Uterus (tissue), 3 donors: ENCODE measurements at regions not wholly inside any gene's neighbourhood (a gene's known extent, or its start where the extent isn't known, plus 50 kb on each side); places are given as distances from the start of the nearest gene placed in this dataset.

Experiments
- DNase-seq, 2 donors: peaks; one replicate each; pipeline ENCODE4 v3.0.0-alpha.2; 2019 to 2020
- H3K27ac ChIP-seq, 2 donors: fragments of 200-600 bp; sonication (generic); 1 replicate in 1 of 2; 2 replicates in 1 of 2; pipeline ENCODE4 v1.5.1; 2016 to 2018
- H3K27me3 ChIP-seq, 2 donors: fragments of 200-600 bp; sonication (generic); one replicate each; pipeline ENCODE4 v1.5.1; 2018 to 2019; ENCODE audit warnings: control low read depth in 1 of 2
- H3K36me3 ChIP-seq, 2 donors: fragments of 200-600 bp; sonication (generic); one replicate each; pipeline ENCODE4 v1.5.1; 2019; ENCODE audit warnings: control low read depth in 1 of 2
- H3K4me1 ChIP-seq, 2 donors: fragments of 200-600 bp; sonication (generic); one replicate each; pipeline ENCODE4 v1.5.1; 2018 to 2019; ENCODE audit warnings: control low read depth in 1 of 2
- H3K4me3 ChIP-seq, 2 donors: fragments of 200-600 bp; sonication (generic); 1 replicate in 1 of 2; 2 replicates in 1 of 2; pipeline ENCODE4 v1.5.1; 2018 to 2019; ENCODE audit warnings: mild to moderate bottlenecking in 1 of 2
- H3K9me3 ChIP-seq, 2 donors: fragments of 200-600 bp; sonication (generic); one replicate each; pipeline ENCODE4 v1.5.1; 2019; ENCODE audit warnings: control low read depth in 1 of 2
- CTCF ChIP-seq, 4 experiments: fragments of 200-600 bp in 2 of 4; fragments of 450-650 bp in 2 of 4; sonication (generic) in 2 of 4; IDR thresholded peaks; one replicate each; pipeline ENCODE4 v1.5.1; 2016 to 2019; ENCODE audit warnings: antibody characterized with exemption in 4 of 4, mild to moderate bottlenecking in 2 of 4, moderate library complexity in 1 of 4
- POLR2A ChIP-seq, 2 donors: fragments of 450-650 bp; IDR thresholded peaks; one replicate each; pipeline ENCODE4 v1.6.1; 2016; ENCODE audit warnings: antibody characterized with exemption in 2 of 2, mild to moderate bottlenecking in 1 of 2, moderate library complexity in 1 of 2
- intact Hi-C: fragments of 100-400 bp; cut with DNase I; formaldehyde crosslinking; loops from one replicate; pipeline ENCODE4 v1.15.1; 2023; ENCODE audit warnings: low total_unique reads
- donor health status: DM: yes; HTN: yes; CAD: no.

DNA sequence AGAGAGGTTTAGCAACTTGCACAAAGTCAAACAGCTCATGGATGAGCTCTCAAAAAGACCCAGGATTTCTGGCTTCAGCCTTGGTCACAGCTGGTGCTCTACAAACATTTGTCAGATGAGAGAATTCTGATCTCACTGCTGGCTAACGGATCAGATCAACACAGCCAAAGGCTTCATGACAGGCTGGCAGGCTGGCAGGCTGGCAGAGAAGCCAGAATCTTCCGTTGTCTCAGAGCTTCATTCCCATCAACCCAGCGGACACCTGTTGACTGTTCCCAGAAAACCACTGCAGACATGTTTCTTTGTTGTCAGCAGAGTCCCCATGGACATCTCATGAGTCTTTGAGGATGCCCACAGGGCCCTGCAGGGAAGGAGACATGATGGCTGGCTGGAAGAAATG lies 303.8 kb upstream of the ASIC2 start:
- intact Hi-C loops = no loop called here
- H3K27ac ChIP-seq = no peak overlapping the region
- H3K4me3 ChIP-seq = no peak overlapping the region
- no peak for DNase-seq
- no peaks in the 10 kb centered on the region for H3K36me3 ChIP-seq
- no peaks in the 10 kb centered on the region for H3K9me3 ChIP-seq
- no peaks in the 10 kb centered on the region for H3K27me3 ChIP-seq
- peaks cover 0 to 10% of the 10 kb centered on the region in 2 donors for H3K4me1 ChIP-seq
- TF ChIP-seq CTCF (IDR thresholded peaks at IDR 0.05) = no peak
- no peak for TF ChIP-seq POLR2A (IDR thresholded peaks at IDR 0.05)

DNA sequence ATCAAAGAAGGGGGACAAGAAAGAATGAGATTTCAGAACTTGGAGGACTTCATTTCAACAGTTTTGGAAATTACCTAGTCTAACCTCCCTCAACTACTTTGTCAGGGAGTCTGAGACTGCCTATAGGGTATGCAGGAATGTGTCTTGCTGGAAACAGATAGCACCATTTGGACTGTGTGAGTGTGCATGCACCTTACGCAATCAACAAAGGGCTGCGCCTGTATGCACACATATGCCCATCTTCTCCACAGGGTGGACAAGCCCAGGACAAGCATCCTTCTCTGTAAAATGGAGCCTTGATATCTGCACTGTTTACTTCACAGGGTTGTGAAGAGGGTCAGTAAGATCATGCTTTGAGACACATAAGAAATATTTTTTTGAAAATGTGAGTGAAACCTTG lies 305.7 kb upstream of the ASIC2 start:
- intact Hi-C loops = no loop called here
- no peak overlapping the region for H3K4me3 ChIP-seq

GRCh38 chr17:33602981-33603380 lies 309.9 kb upstream of the ASIC2 start:
- Histone ChIP-seq H3K9me3 (no peaks in the 10 kb centered on the region), H3K36me3 (no peaks in the 10 kb centered on the region), H3K4me3 (no peak overlapping the region), H3K27me3 (no peaks in the 10 kb centered on the region), H3K27ac (no peak overlapping the region), H3K4me1 (no peaks in the 10 kb centered on the region)
- no peak for DNase-seq
- TF ChIP-seq POLR2A (IDR thresholded peaks at IDR 0.05) (no peak), CTCF (IDR thresholded peaks at IDR 0.05) (no peak)
- intact Hi-C loops = no loop called here

More for the DNA sequence above, 305.7 kb upstream of the ASIC2 start:
- H3K27ac ChIP-seq = no peak overlapping the region
- no peak for DNase-seq
- H3K27me3 ChIP-seq = no peaks in the 10 kb centered on the region
- H3K4me1 ChIP-seq = peaks cover 0 to 10% of the 10 kb centered on the region in 2 donors
- H3K9me3 ChIP-seq = no peaks in the 10 kb centered on the region
- TF ChIP-seq POLR2A (IDR thresholded peaks at IDR 0.05) (no peak), CTCF (IDR thresholded peaks at IDR 0.05) (no peak)
- H3K36me3 ChIP-seq = no peaks in the 10 kb centered on the region

- intact Hi-C loops = no loop called here
- Histone ChIP-seq H3K4me3 (no peak overlapping the region), H3K9me3 (no peaks in the 10 kb centered on the region), H3K4me1 (no peaks in the 10 kb centered on the region), H3K27ac (no peak overlapping the region), H3K27me3 (no peaks in the 10 kb centered on the region), H3K36me3 (no peaks in the 10 kb centered on the region)
- no peak for DNase-seq
- TF ChIP-seq POLR2A (IDR thresholded peaks at IDR 0.05) (no peak), CTCF (IDR thresholded peaks at IDR 0.05) (no peak)
These were observed 310.7 kb upstream of the ASIC2 start for GRCh38 chr17:33603789-33604188.

DNA sequence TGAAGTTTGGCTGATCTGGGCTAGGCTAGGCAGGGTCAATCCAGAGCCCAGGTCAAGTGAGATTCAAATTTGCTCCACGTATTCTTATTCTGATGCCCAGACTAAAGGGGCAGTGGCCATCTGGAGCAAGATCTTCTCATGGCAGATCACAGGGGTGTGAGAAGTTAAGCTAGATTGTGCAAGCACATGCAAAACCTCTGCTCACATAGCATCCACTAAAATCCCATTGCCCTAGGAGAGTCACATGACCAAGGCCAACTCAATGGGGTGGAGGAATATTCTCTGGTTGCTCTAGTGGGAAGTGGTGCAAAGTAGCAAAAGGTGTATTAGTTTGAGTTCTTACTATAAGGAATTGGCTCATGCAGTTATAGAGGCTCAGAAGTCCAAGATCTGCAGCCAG lies 318.4 kb upstream of the ASIC2 start:
- TF ChIP-seq POLR2A (IDR thresholded peaks at IDR 0.05) (no peak), CTCF (IDR thresholded peaks at IDR 0.05) (no peak)
- H3K36me3 ChIP-seq = no peaks in the 10 kb centered on the region
- no peaks in the 10 kb centered on the region for H3K4me1 ChIP-seq
- no peak for DNase-seq
- no peaks in the 10 kb centered on the region for H3K9me3 ChIP-seq
- H3K4me3 ChIP-seq = no peak overlapping the region
- no peak overlapping the region for H3K27ac ChIP-seq
- intact Hi-C loops = no loop called here
- no peaks in the 10 kb centered on the region for H3K27me3 ChIP-seq
